ENCODE measurements at regions not wholly inside any gene's neighbourhood (a gene's known extent, or its start where the extent isn't known, plus 50 kb on each side); places are given as distances from the start of the nearest gene placed in this dataset.

GRCh38 chr17:79295307-79295706 is 220.7 kb downstream of the ENGASE start:
- Histone ChIP-seq H2BK120ac (ENCODE audit: low read depth, low read length, poor library complexity, severe bottlenecking) (no peak overlapping the region), H3K56ac (ENCODE audit: insufficient read length, low read depth, low read length) (no peak overlapping the region), H2AFZ (ENCODE audit: low read length) (no peak overlapping the region), H3T11ph (ENCODE audit: low read length) (no peak overlapping the region), H3K4me2 (ENCODE audit: insufficient read depth, insufficient read length, low read length) (no peak overlapping the region), H4K91ac (ENCODE audit: insufficient read length, low read depth, low read length) (no peak overlapping the region), H3K18ac (ENCODE audit: insufficient read length, low read depth, low read length) (no peak overlapping the region), H3K27me3 (ENCODE audit: insufficient read depth, low read length) (no peaks in the 10 kb centered on the region; the same call in 1 of the 2 replicates), H4K20me1 (ENCODE audit: control insufficient read depth, insufficient read depth, insufficient read length) (no peaks in the 10 kb centered on the region), H3K14ac (ENCODE audit: insufficient read depth, low read length) (no peak overlapping the region), H3K23ac (ENCODE audit: insufficient read length, low read depth, low read length) (no peak overlapping the region), H3K23me2 (ENCODE audit: insufficient read length, low read depth, low read length, poor library complexity, severe bottlenecking) (no peaks in the 10 kb centered on the region), H3K4me1 (ENCODE audit: insufficient read depth, low read length) (no peaks in the 10 kb centered on the region), H3K79me2 (ENCODE audit: insufficient read depth, low read length) (no peaks in the 10 kb centered on the region), H3K79me1 (ENCODE audit: insufficient read depth, low read depth, low read length, poor library complexity, severe bottlenecking) (no peaks in the 10 kb centered on the region), H2BK5ac (ENCODE audit: insufficient read length, low read length) (no peak overlapping the region), H2BK12ac (ENCODE audit: insufficient read length, low read depth, low read length) (no peak overlapping the region), H3K9ac (ENCODE audit: extremely low read depth, insufficient read length, low read length) (no peak overlapping the region), H4K5ac (ENCODE audit: insufficient read length, low read depth, low read length) (no peak overlapping the region), H2BK15ac (ENCODE audit: low read depth, low read length) (no peak overlapping the region), H4K8ac (replicated peaks; ENCODE audit: insufficient read length, low read depth, low read length) (no peak overlapping the region), H3K4ac (ENCODE audit: low read depth, low read length) (no peak overlapping the region), H3K27ac (ENCODE audit: insufficient read length, low read depth, low read length) (no peak overlapping the region), H2AK5ac (ENCODE audit: insufficient read length, low read length) (no peak overlapping the region), H3K9me3 (ENCODE audit: control insufficient read depth, low read depth, low read length) (no peaks in the 10 kb centered on the region), H2BK20ac (ENCODE audit: low read depth, low read length, poor library complexity, severe bottlenecking) (no peak overlapping the region)
- no peak for DNase-seq
- Mint-ChIP-seq H3K36me3 (ENCODE audit: insufficient read depth in 1 of 3, low read depth in 3 of 3) (no peaks in the 10 kb centered on the region), H3K9me3 (no peaks in the 10 kb centered on the region; a peak in 2 of 5 replicates), H3K27ac (no peak overlapping the region), H3K4me3 (no peak overlapping the region), H3K27me3 (ENCODE audit: low read depth) (peaks cover 67% of the 10 kb centered on the region), H3K4me1 (peaks cover 0 to 9% of the 10 kb centered on the region in 2 experiments; a peak in 1 of 4 replicates)
- no CpG with 5 or more reads among the region's 6 CpGs for WGBS (ENCODE audit: extremely low coverage, insufficient read length, low lambda C conversion rate)
- no peak for TF ChIP-seq CTCF (conservative IDR thresholded peaks at IDR 0.05)

Data from H9 (cell line).